Lung (tissue), 11 donors: ENCODE measurements at regions not wholly inside any gene's neighbourhood (a gene's known extent, or its start where the extent isn't known, plus 50 kb on each side); places are given as distances from the start of the nearest gene placed in this dataset.

Experiments used
- ATAC-seq: fragments of 200-7000 bp; cut with Tn5 transposase; one replicate; pipeline ENCODE4 v1.9.1; 2020; ENCODE audit warnings: moderate number of reproducible peaks; ENCODE audit not compliant: insufficient read depth, low FRiP score
- DNase-seq, 3 donors: peaks; one replicate each; pipeline ENCODE4 v3.0.0-alpha.2; 2013 to 2017
- H3K27ac ChIP-seq, 2 donors: one replicate each; pipeline ENCODE4 v1.5.1; 2013; ENCODE audit warnings: mild to moderate bottlenecking in 2 of 2, moderate library complexity in 2 of 2, control low read depth in 1 of 2, inconsistent platforms in 1 of 2, low read depth in 1 of 2, low read length in 1 of 2
- H3K27me3 ChIP-seq, 3 donors: one replicate each; pipeline ENCODE4 v1.5.1; 2013; ENCODE audit warnings: low read length in 2 of 3; ENCODE audit not compliant: control insufficient read depth in 3 of 3, insufficient read depth in 3 of 3
- H3K36me3 ChIP-seq, 4 donors: one replicate each; pipeline ENCODE4 v1.5.1; 2013; ENCODE audit warnings: low read length in 4 of 4, mild to moderate bottlenecking in 1 of 4, moderate library complexity in 1 of 4; ENCODE audit not compliant: control insufficient read depth in 4 of 4, insufficient read depth in 4 of 4
- H3K4me1 ChIP-seq, 5 donors: one replicate each; pipeline ENCODE4 v1.5.1; 2013; ENCODE audit warnings: low read length in 5 of 5, mild to moderate bottlenecking in 2 of 5, moderate library complexity in 1 of 5; ENCODE audit not compliant: control insufficient read depth in 5 of 5, insufficient read depth in 5 of 5
- H3K4me3 ChIP-seq: one replicate; pipeline ENCODE4 v1.5.1; 2013; ENCODE audit warnings: mild to moderate bottlenecking, control low read depth, moderate library complexity
- H3K9ac ChIP-seq, 2 donors: one replicate each; pipeline ENCODE4 v1.5.1; 2013; ENCODE audit warnings: low read length in 2 of 2, control low read depth in 1 of 2; ENCODE audit not compliant: insufficient read depth in 1 of 2
- H3K9me3 ChIP-seq, 4 donors: one replicate each; pipeline ENCODE4 v1.5.1; 2013; ENCODE audit warnings: low read length in 3 of 4, mild to moderate bottlenecking in 1 of 4, moderate library complexity in 1 of 4; ENCODE audit not compliant: control insufficient read depth in 4 of 4, insufficient read depth in 3 of 4
- CTCF ChIP-seq: IDR thresholded peaks from 2 replicates; pipeline ENCODE4 v1.5.1; 2012; ENCODE audit warnings: mild to moderate bottlenecking; ENCODE audit errors: control extremely low read depth, extremely low read depth
- WGBS, 2 donors: extraction: QIAGEN DNeasy Blood & Tissue Kit; methylation state at CpG; one replicate each; pipeline ENCODE4 v1.1.7; 2013; 5-methylcytosine and 5-hydroxymethylcytosine counted together
- donor health status: control.
- donor health status: control.
- donor health status: Bipolar disorder and iron deficiency.
- donor health status: healthy.
- donor health status: DM: yes; HTN: yes; CAD: no.

GRCh38 chr7:156073366-156074052 is 261.2 kb upstream of the SHH start:
- Histone ChIP-seq H3K27ac (no peak overlapping the region), H3K4me1 (no peaks in the 10 kb centered on the region), H3K9me3 (peaks cover 0 to 1% (median 0%) of the 10 kb centered on the region in 4 donors), H3K9ac (no peak overlapping the region), H3K36me3 (no peaks in the 10 kb centered on the region), H3K4me3 (no peak overlapping the region), H3K27me3 (no peaks in the 10 kb centered on the region)
- WGBS, 2 donors: 63 to 77% methylated on average over 13 of the region's 13 CpGs
- no peak for TF ChIP-seq CTCF
- DNase-seq (no peak), ATAC-seq (peak; percentile 37)

- H3K9me3 ChIP-seq: peaks cover 0 to 1% (median 0%) of the 10 kb centered on the region in 4 donors
- WGBS, 2 donors: 86 to 89% methylated on average over 13 of the region's 13 CpGs
- TF ChIP-seq CTCF: no peak
- no peak overlapping the region for H3K27ac ChIP-seq
- ATAC-seq: no peak
- H3K4me3 ChIP-seq: no peak overlapping the region
- no peak overlapping the region for H3K9ac ChIP-seq
- no peaks in the 10 kb centered on the region for H3K36me3 ChIP-seq
- H3K4me1 ChIP-seq: no peaks in the 10 kb centered on the region
- no peak for DNase-seq
- no peaks in the 10 kb centered on the region for H3K27me3 ChIP-seq
Measured at GRCh38 chr7:156071612-156072011, 259.3 kb upstream of the SHH start.

GRCh38 chr7:156069891-156070290 is 257.6 kb upstream of the SHH start:
- 93 to 97% methylated on average over 4 of the region's 4 CpGs for WGBS, 2 donors
- no peaks in the 10 kb centered on the region for H3K36me3 ChIP-seq
- no peaks in the 10 kb centered on the region for H3K27me3 ChIP-seq
- peaks cover 0 to 1% (median 0%) of the 10 kb centered on the region in 4 donors for H3K9me3 ChIP-seq
- DNase-seq (no peak), ATAC-seq (no peak)
- no peak overlapping the region for H3K4me3 ChIP-seq
- peaks cover 0 to 2% (median 0%) of the 10 kb centered on the region in 5 donors for H3K4me1 ChIP-seq
- no peak for TF ChIP-seq CTCF
- H3K9ac ChIP-seq: no peak overlapping the region
- no peak overlapping the region for H3K27ac ChIP-seq

- ATAC-seq: no peak
- no peak for TF ChIP-seq CTCF
- Histone ChIP-seq H3K4me1 (peaks cover 0 to 2% (median 0%) of the 10 kb centered on the region in 5 donors), H3K27me3 (no peaks in the 10 kb centered on the region), H3K4me3 (no peak overlapping the region), H3K9me3 (peaks cover 0 to 1% (median 0%) of the 10 kb centered on the region in 4 donors), H3K27ac (no peak overlapping the region), H3K9ac (no peak overlapping the region), H3K36me3 (no peaks in the 10 kb centered on the region)
- DNase-seq: no peak
- WGBS, 2 donors: 93 to 94% methylated on average over 10 of the region's 10 CpGs
Measured at GRCh38 chr7:156067156-156067555, 254.9 kb upstream of the SHH start.
